ENCODE measurements at regions not wholly inside any gene's neighbourhood (a gene's known extent, or its start where the extent isn't known, plus 50 kb on each side); places are given as distances from the start of the nearest gene placed in this dataset.

- TF ChIP-seq CTCF (IDR thresholded peaks at IDR 0.05) (no peak), EZH2 (IDR thresholded peaks at IDR 0.05; ENCODE audit: borderline replicate concordance, insufficient read depth, low read depth, low read length, poor library complexity, severe bottlenecking) (no peak)
These were observed 234.3 kb upstream of the TRPC4 start for GRCh38 chr13:38103851-38104250.
